Nephron progenitor cell (in vitro differentiated cells): ENCODE measurements at regions not wholly inside any gene's neighbourhood (a gene's known extent, or its start where the extent isn't known, plus 50 kb on each side); places are given as distances from the start of the nearest gene placed in this dataset.

Experiments used
- DNase-seq: peaks from one replicate; pipeline ENCODE4 v3.0.0; 2021
- H3K27ac Mint-ChIP-seq: 2 replicates; pipeline ENCODE4 v1.8.0; 2021; ENCODE audit warnings: mild to moderate bottlenecking, moderate library complexity, mixed read lengths
- H3K27me3 Mint-ChIP-seq: 2 replicates; pipeline ENCODE4 v1.8.0; 2021; ENCODE audit warnings: mild to moderate bottlenecking, low read depth, mixed read lengths; ENCODE audit not compliant: poor library complexity
- H3K36me3 Mint-ChIP-seq: 2 replicates; pipeline ENCODE4 v1.8.0; 2021; ENCODE audit warnings: low read depth, mixed read lengths
- H3K4me1 Mint-ChIP-seq: 2 replicates; pipeline ENCODE4 v1.8.0; 2021; ENCODE audit warnings: mixed read lengths
- H3K4me3 Mint-ChIP-seq: 2 replicates; pipeline ENCODE4 v1.8.0; 2021; ENCODE audit warnings: mild to moderate bottlenecking, moderate library complexity, mixed read lengths
- H3K9me3 Mint-ChIP-seq: 2 replicates; pipeline ENCODE4 v1.8.0; 2021; ENCODE audit warnings: mild to moderate bottlenecking, moderate library complexity, mixed read lengths
- CTCF ChIP-seq: fragments of 200-600 bp; sonication (generic); IDR thresholded peaks from 2 replicates; pipeline ENCODE4 v1.5.0; 2021; ENCODE audit warnings: antibody characterized with exemption

- no peaks in the 10 kb centered on the region for H3K27me3 Mint-ChIP-seq
- H3K4me1 Mint-ChIP-seq: peaks cover 14% of the 10 kb centered on the region
- H3K36me3 Mint-ChIP-seq: no peaks in the 10 kb centered on the region
- no peaks in the 10 kb centered on the region for H3K9me3 Mint-ChIP-seq
- H3K4me3 Mint-ChIP-seq: no peak overlapping the region
- TF ChIP-seq CTCF: no peak
- DNase-seq: no peak
- H3K27ac Mint-ChIP-seq: no peak overlapping the region
Measured at GRCh38 chr1:82091729-82092128, 291.0 kb downstream of the ADGRL2 start.

DNA sequence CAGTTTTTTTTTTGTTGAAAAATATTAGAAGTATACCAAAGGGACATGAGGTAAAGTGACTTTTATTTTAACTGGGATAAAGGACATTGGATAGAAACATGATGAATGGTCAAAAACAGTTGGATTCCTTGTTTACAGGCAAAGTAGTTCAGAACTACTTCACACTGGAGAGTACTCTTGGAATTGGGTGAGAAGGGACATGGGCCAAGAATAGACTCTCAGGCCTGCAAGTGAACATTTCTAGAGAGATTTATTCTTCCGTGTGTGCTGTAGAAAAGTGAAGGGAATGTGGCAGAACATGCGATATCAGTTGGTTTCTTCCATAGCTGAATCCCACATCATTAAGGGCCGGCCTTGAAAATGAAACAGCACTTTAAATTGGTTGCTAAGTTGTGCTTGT, 290.5 kb downstream of the ADGRL2 start:
- Mint-ChIP-seq H3K36me3 (no peaks in the 10 kb centered on the region), H3K4me1 (peaks cover 14% of the 10 kb centered on the region), H3K27ac (no peak overlapping the region), H3K9me3 (no peaks in the 10 kb centered on the region), H3K27me3 (no peaks in the 10 kb centered on the region), H3K4me3 (no peak overlapping the region)
- no peak for DNase-seq
- no peak for TF ChIP-seq CTCF

DNA sequence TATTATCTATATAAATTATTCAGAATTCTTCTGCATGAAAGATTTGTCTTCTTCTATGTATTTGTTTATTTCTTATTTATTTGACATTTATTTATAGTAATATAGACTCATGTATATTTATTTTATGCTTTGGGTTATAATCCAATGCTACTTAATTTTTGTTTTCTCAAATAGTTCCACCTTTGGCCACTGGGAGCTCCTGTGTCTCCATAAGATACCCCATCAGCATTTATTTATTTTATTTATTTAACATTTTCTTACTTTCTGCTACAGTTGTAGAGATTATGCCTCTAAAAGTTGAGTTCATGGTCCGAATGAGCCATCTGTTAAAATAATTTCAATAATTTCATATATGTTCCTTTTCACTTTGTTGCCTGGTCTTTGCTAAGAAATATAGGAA, 289.4 kb downstream of the ADGRL2 start:
- peak; percentile 32 for TF ChIP-seq CTCF
- Mint-ChIP-seq H3K27me3 (no peaks in the 10 kb centered on the region), H3K4me3 (no peak overlapping the region)

GRCh38 chr1:82086739-82087138, 286.0 kb downstream of the ADGRL2 start:
- Mint-ChIP-seq H3K4me3 (no peak overlapping the region), H3K27me3 (no peaks in the 10 kb centered on the region), H3K9me3 (no peaks in the 10 kb centered on the region), H3K27ac (no peak overlapping the region), H3K4me1 (no peaks in the 10 kb centered on the region), H3K36me3 (no peaks in the 10 kb centered on the region)
- DNase-seq: no peak
- TF ChIP-seq CTCF: no peak

More for the DNA sequence above, 289.4 kb downstream of the ADGRL2 start:
- H3K9me3 Mint-ChIP-seq: no peaks in the 10 kb centered on the region
- H3K27ac Mint-ChIP-seq: no peak overlapping the region
- DNase-seq: no peak
- H3K4me1 Mint-ChIP-seq: peaks cover 5% of the 10 kb centered on the region
- no peaks in the 10 kb centered on the region for H3K36me3 Mint-ChIP-seq

- no peaks in the 10 kb centered on the region for H3K36me3 Mint-ChIP-seq
- no peaks in the 10 kb centered on the region for H3K9me3 Mint-ChIP-seq
- H3K27ac Mint-ChIP-seq: no peak overlapping the region
- no peak for DNase-seq
- no peak for TF ChIP-seq CTCF
- peaks cover 3% of the 10 kb centered on the region for H3K27me3 Mint-ChIP-seq
- H3K4me3 Mint-ChIP-seq: no peak overlapping the region
- H3K4me1 Mint-ChIP-seq: peaks cover 23% of the 10 kb centered on the region
Measured at GRCh38 chr1:82079607-82080006, 278.9 kb downstream of the ADGRL2 start.

DNA sequence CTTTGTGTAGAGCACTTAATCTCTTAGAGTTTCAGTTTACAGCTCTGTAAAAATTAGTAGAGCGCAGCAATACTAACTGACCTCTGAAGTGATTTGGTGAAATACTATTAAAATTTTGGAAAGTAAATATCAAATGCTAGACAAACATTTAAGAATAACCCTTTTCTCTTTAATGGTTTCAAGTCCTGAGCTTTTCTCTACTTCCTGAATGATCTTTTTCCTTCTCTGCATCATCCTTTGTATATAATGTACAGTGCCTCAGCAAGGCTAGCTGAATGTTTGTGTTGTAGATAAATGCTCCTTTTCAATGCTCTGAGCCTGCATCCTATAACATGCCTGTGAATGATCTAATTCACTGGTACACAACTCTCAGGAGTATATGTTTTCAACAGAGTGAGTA, 272.9 kb downstream of the ADGRL2 start:
- no peak for DNase-seq
- TF ChIP-seq CTCF: no peak
- Mint-ChIP-seq H3K4me3 (no peak overlapping the region), H3K36me3 (no peaks in the 10 kb centered on the region), H3K4me1 (peaks cover 23% of the 10 kb centered on the region), H3K9me3 (peaks cover 13% of the 10 kb centered on the region), H3K27me3 (peaks cover 3% of the 10 kb centered on the region), H3K27ac (no peak overlapping the region)
